ENCODE measurements at regions not wholly inside any gene's neighbourhood (a gene's known extent, or its start where the extent isn't known, plus 50 kb on each side); places are given as distances from the start of the nearest gene placed in this dataset.

DNA sequence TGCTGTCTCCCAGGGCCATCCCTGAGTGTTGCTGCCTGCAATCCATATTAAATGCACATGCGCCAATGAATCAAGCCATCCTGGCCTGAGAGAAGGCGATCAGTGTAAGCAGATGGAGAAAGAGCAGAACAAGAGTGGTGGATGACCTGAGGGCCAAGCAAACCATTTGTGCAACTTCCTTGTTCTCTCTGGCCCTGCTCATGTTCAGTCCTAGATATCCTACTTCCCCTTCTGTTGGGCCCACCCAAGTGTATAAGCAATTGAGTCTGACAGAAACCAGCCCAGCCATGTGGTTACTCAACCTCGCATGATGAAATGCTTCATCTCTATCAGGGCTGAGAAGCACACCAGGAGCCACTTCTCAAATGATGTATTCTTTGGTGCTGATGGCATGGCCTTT lies 383.1 kb upstream of the ID2 start:
- TF ChIP-seq, protein P1, sequence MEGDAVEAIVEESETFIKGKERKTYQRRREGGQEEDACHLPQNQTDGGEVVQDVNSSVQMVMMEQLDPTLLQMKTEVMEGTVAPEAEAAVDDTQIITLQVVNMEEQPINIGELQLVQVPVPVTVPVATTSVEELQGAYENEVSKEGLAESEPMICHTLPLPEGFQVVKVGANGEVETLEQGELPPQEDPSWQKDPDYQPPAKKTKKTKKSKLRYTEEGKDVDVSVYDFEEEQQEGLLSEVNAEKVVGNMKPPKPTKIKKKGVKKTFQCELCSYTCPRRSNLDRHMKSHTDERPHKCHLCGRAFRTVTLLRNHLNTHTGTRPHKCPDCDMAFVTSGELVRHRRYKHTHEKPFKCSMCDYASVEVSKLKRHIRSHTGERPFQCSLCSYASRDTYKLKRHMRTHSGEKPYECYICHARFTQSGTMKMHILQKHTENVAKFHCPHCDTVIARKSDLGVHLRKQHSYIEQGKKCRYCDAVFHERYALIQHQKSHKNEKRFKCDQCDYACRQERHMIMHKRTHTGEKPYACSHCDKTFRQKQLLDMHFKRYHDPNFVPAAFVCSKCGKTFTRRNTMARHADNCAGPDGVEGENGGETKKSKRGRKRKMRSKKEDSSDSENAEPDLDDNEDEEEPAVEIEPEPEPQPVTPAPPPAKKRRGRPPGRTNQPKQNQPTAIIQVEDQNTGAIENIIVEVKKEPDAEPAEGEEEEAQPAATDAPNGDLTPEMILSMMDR (IDR thresholded peaks at IDR 0.05), result no peak
- no peak for TF ChIP-seq POLR2A (IDR thresholded peaks at IDR 0.05)
- H3K9me3 ChIP-seq (replicated peaks in 1 of 3), result no peaks in the 10 kb centered on the region
- WGBS, 4 donors, result 76 to 90% (median 83%) methylated on average over 2 to 3 of the region's 3 CpGs
- intact Hi-C loops (cut with DNase I), result no loop called here
- no peak overlapping the region for H3K4me3 ChIP-seq
- H3K4me1 ChIP-seq (replicated peaks in 1 of 2), result peaks cover 0 to 9% of the 10 kb centered on the region in 2 donors
- no peaks in the 10 kb centered on the region for H3K27me3 ChIP-seq
- H3K27ac ChIP-seq, result peak overlapping the region in 1 of 5 donors; percentile 35
- peak in 6 of 7 donors; percentile 32 to 72 (median 52) for DNase-seq
- no peaks in the 10 kb centered on the region for H3K36me3 ChIP-seq (replicated peaks in 1 of 2)

DNA sequence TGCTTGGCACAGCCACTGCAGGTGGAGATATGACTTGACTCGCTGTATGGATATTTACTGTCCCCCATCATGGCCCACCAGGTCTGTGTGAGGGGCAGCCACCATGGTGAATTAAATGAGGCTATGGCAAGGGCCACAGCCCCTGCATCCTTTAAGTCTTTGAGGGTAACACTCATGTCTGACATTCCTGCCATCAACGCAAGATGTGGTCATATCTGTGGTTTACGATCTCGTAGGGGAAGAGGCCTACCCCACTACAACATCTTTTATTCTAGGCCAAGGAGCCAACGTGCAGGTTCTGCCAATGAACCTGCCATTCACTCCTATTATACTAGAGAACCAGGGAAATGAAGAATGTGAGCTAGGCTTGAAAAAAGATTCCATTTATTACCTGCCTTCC lies 381.6 kb upstream of the ID2 start:
- H3K4me1 ChIP-seq (replicated peaks in 1 of 2), result peaks cover 0 to 9% of the 10 kb centered on the region in 2 donors
- intact Hi-C loops (cut with DNase I), result no loop called here
- no peak overlapping the region for H3K4me3 ChIP-seq
- no peak overlapping the region for H3K27ac ChIP-seq
- H3K36me3 ChIP-seq (replicated peaks in 1 of 2), result no peaks in the 10 kb centered on the region
- TF ChIP-seq, protein P1 (IDR thresholded peaks at IDR 0.05), result no peak
- no peak for TF ChIP-seq POLR2A (IDR thresholded peaks at IDR 0.05)
- no peaks in the 10 kb centered on the region for H3K9me3 ChIP-seq (replicated peaks in 1 of 3)
- WGBS, 4 donors, result 56 to 73% (median 71%) methylated on average over 5 of the region's 5 CpGs
- H3K27me3 ChIP-seq, result no peaks in the 10 kb centered on the region
- no peak for DNase-seq

DNA sequence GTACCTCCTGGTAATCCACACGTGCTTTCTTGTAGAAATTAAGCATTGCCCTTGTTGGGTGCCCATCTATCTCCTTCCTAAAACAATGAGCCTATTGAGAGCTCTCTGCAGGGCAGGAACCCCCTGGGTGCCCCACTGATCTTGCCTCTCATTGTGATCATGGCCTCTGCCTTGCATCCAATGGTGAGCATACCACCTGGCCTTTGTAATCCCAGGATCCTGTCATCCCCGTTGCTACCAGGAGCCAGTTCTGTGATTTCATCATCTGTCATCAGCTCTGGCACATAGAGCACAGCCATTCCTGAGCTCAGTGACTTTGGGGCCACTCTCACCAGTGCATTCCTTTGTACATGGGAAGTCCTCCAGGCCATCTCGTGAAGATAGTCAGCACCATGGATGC lies 381.0 kb upstream of the ID2 start:
- DNase-seq, result no peak
- no peaks in the 10 kb centered on the region for H3K36me3 ChIP-seq (replicated peaks in 1 of 2)
- WGBS, 4 donors, result 91 to 97% (median 93%) methylated on average over 3 of the region's 3 CpGs
- H3K27ac ChIP-seq, result no peak overlapping the region
- TF ChIP-seq, protein P1 (IDR thresholded peaks at IDR 0.05), result no peak
- no peak for TF ChIP-seq POLR2A (IDR thresholded peaks at IDR 0.05)
- peaks cover 0 to 9% of the 10 kb centered on the region in 2 donors for H3K4me1 ChIP-seq (replicated peaks in 1 of 2)
- no peaks in the 10 kb centered on the region for H3K27me3 ChIP-seq
- no peak overlapping the region for H3K4me3 ChIP-seq
- no peaks in the 10 kb centered on the region for H3K9me3 ChIP-seq (replicated peaks in 1 of 3)
- intact Hi-C loops (cut with DNase I), result no loop called here

DNA sequence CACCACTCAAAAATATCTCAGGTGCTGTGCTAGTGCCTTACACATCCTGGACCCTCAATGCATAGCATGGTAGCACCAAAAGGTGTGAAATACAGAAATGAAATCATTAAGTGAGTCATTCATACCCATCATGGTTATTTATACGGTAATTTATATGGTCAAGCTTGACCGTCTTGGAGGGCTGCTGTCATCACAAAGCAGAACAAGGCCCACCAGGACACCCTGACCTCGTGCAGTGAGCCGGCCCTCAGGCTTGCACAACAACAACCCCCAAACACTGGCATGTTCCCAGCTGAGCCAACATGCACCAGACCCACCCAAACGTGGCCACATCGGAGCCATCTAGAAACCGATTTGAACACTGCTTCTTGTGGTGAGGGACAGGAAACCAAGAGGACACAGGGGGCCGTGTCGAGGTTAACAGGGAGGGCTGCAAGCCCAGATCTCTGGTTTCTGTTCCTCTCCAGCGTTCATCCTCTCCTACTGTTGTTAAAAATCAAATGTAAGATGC lies 378.5 kb upstream of the ID2 start:
- intact Hi-C loops (cut with DNase I), result no loop called here
- H3K4me1 ChIP-seq (replicated peaks in 1 of 2), result peaks cover 0 to 9% of the 10 kb centered on the region in 2 donors
- H3K4me3 ChIP-seq, result no peak overlapping the region
- whole genome bisulfite sequencing, 4 donors, result 65 to 80% (median 70%) methylated on average over 5 to 10 of the region's 10 CpGs
- peak overlapping the region in 1 of 5 donors; percentile 59 for H3K27ac ChIP-seq
- DNase-seq, result peak; percentile 28 to 82 (median 66)
- no peak for TF ChIP-seq POLR2A (IDR thresholded peaks at IDR 0.05)
- TF ChIP-seq, protein P1 (IDR thresholded peaks at IDR 0.05), result peak in 1 of 6 experiments; percentile 11
- no peaks in the 10 kb centered on the region for H3K36me3 ChIP-seq (replicated peaks in 1 of 2)
- no peaks in the 10 kb centered on the region for H3K9me3 ChIP-seq (replicated peaks in 1 of 3)
- H3K27me3 ChIP-seq, result no peaks in the 10 kb centered on the region

All from adrenal gland (tissue), 9 donors.